Effector CD8-positive, alpha-beta T cell (primary cell): ENCODE measurements at regions not wholly inside any gene's neighbourhood (a gene's known extent, or its start where the extent isn't known, plus 50 kb on each side); places are given as distances from the start of the nearest gene placed in this dataset.
"Not testable (repeated sequence)": the region's sequence is repeated elsewhere in the genome, so short reads cannot be mapped to it uniquely, and the experiment has no call there.

Experiments used
- DNase-seq: peaks from one replicate; lab custom pipeline; 2025; lab: John Stamatoyannopoulos, UW

- DNase-seq = no peak
Observed at GRCh38 chr13:103895835-103896531, 829.8 kb upstream of the SLC10A2 start.

- no peak for DNase-seq
Observed at GRCh38 chr13:103894626-103895025, 828.4 kb upstream of the SLC10A2 start.

GRCh38 chr13:103884101-103884723 is 818.0 kb upstream of the SLC10A2 start:
- no peak for DNase-seq

GRCh38 chr13:103883698-103884097 is 817.5 kb upstream of the SLC10A2 start:
- DNase-seq = no peak

GRCh38 chr13:103883164-103883563 is 816.9 kb upstream of the SLC10A2 start:
- no peak for DNase-seq

- not testable (repeated sequence) for DNase-seq
Observed at GRCh38 chr13:103880146-103880545, 813.9 kb upstream of the SLC10A2 start.

GRCh38 chr13:103878891-103879605 is 812.8 kb upstream of the SLC10A2 start:
- DNase-seq = no peak

GRCh38 chr13:103876571-103876970 is 810.4 kb upstream of the SLC10A2 start:
- no peak for DNase-seq

- DNase-seq = no peak
Observed at GRCh38 chr13:103873725-103874124, 807.5 kb upstream of the SLC10A2 start.

- DNase-seq = no peak
Observed at GRCh38 chr13:103866048-103866447, 799.8 kb upstream of the SLC10A2 start.

GRCh38 chr13:103862525-103862924 is 796.3 kb upstream of the SLC10A2 start:
- DNase-seq = no peak

- no peak for DNase-seq
Observed at GRCh38 chr13:103859952-103860351, 793.7 kb upstream of the SLC10A2 start.

GRCh38 chr13:103852036-103852435 is 785.8 kb upstream of the SLC10A2 start:
- no peak for DNase-seq

- DNase-seq = no peak
Observed at GRCh38 chr13:103844471-103844870, 778.3 kb upstream of the SLC10A2 start.

GRCh38 chr13:103839460-103839859 is 773.2 kb upstream of the SLC10A2 start:
- DNase-seq = no peak

- DNase-seq = no peak
Observed at GRCh38 chr13:103835052-103835451, 768.8 kb upstream of the SLC10A2 start.

- no peak for DNase-seq
Observed at GRCh38 chr13:103833294-103833852, 767.2 kb upstream of the SLC10A2 start.

- no peak for DNase-seq
Observed at GRCh38 chr13:103815619-103816018, 749.4 kb upstream of the SLC10A2 start.

- DNase-seq = no peak
Observed at GRCh38 chr13:103812971-103813370, 746.8 kb upstream of the SLC10A2 start.

- DNase-seq = no peak
Observed at GRCh38 chr13:103812558-103812957, 746.3 kb upstream of the SLC10A2 start.

GRCh38 chr13:103810026-103810425 is 743.8 kb upstream of the SLC10A2 start:
- DNase-seq = no peak

- DNase-seq = no peak
Observed at GRCh38 chr13:103805771-103806170, 739.6 kb upstream of the SLC10A2 start.

- DNase-seq = no peak
Observed at GRCh38 chr13:103803349-103803748, 737.1 kb upstream of the SLC10A2 start.
